GM12873 (cell line): ENCODE measurements at regions not wholly inside any gene's neighbourhood (a gene's known extent, or its start where the extent isn't known, plus 50 kb on each side); places are given as distances from the start of the nearest gene placed in this dataset.

Experiments used
- TF ChIP-seq, protein P1 (sequence below): IDR thresholded peaks from 2 replicates; pipeline ENCODE4 v1.5.1; 2012; ENCODE audit warnings: low read depth, mild to moderate bottlenecking, moderate library complexity, low read length, control low read depth; ENCODE audit not compliant: insufficient read depth; ENCODE audit errors: missing control alignments

- TF ChIP-seq, protein P1, sequence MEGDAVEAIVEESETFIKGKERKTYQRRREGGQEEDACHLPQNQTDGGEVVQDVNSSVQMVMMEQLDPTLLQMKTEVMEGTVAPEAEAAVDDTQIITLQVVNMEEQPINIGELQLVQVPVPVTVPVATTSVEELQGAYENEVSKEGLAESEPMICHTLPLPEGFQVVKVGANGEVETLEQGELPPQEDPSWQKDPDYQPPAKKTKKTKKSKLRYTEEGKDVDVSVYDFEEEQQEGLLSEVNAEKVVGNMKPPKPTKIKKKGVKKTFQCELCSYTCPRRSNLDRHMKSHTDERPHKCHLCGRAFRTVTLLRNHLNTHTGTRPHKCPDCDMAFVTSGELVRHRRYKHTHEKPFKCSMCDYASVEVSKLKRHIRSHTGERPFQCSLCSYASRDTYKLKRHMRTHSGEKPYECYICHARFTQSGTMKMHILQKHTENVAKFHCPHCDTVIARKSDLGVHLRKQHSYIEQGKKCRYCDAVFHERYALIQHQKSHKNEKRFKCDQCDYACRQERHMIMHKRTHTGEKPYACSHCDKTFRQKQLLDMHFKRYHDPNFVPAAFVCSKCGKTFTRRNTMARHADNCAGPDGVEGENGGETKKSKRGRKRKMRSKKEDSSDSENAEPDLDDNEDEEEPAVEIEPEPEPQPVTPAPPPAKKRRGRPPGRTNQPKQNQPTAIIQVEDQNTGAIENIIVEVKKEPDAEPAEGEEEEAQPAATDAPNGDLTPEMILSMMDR = no peak
Measured at GRCh38 chr14:58794993-58795762, 157.4 kb downstream of the DACT1 start.

GRCh38 chr14:58796242-58797009, 158.7 kb downstream of the DACT1 start:
- TF ChIP-seq, protein P1 = no peak

- TF ChIP-seq, protein P1 = no peak
Measured at GRCh38 chr14:58797010-58797429, 159.3 kb downstream of the DACT1 start.

DNA sequence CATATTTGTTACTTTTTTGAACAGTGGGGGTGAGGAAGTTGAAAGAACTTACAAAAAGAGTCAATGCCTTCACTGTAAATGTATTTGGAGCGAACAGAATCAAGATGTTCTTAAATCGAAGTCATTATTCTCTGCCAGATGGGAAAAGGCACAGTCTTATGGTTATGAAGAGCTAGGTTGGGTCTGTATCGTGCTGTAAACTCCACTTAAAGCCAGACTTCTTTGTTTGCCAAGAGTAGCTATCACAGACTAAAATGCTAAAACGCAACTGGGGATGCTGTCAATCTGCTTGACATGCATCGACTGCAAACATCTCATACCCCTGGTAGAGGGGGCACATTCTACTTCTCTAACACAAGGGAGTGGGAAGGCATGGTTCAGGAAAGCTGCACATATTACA, 160.4 kb downstream of the DACT1 start:
- TF ChIP-seq, protein P1 = no peak

- TF ChIP-seq, protein P1 = no peak
Measured at GRCh38 chr14:58801086-58801485, 163.3 kb downstream of the DACT1 start.

GRCh38 chr14:58805057-58805456, 167.3 kb downstream of the DACT1 start:
- TF ChIP-seq, protein P1 = no peak
